Choroid plexus epithelial cell (primary cell): ENCODE measurements at regions not wholly inside any gene's neighbourhood (a gene's known extent, or its start where the extent isn't known, plus 50 kb on each side); places are given as distances from the start of the nearest gene placed in this dataset.

Experiments used
- DNase-seq: peaks from one replicate; pipeline ENCODE4 v3.0.0-alpha.2; 2010; ENCODE audit warnings: low read depth
- H3K4me3 ChIP-seq: 2 replicates; pipeline ENCODE4 v1.5.1; 2011; ENCODE audit warnings: low read depth, mild to moderate bottlenecking, control low read depth, low read length, moderate library complexity
- CTCF ChIP-seq: conservative IDR thresholded peaks from 2 replicates; pipeline ENCODE4 v1.5.1; 2011; ENCODE audit warnings: low read depth, mild to moderate bottlenecking, control low read depth, inconsistent platforms, low read length, moderate library complexity

- peak; percentile 72 for DNase-seq
- no peak overlapping the region for H3K4me3 ChIP-seq
- no peak for TF ChIP-seq CTCF
Measured at GRCh38 chr10:60490013-60490412, 100.3 kb upstream of the ANK3 start.

- H3K4me3 ChIP-seq, result no peak overlapping the region
- DNase-seq, result no peak
- TF ChIP-seq CTCF, result no peak
Measured at GRCh38 chr10:60488111-60488669, 98.5 kb upstream of the ANK3 start.

GRCh38 chr10:60487543-60487942 lies 97.9 kb upstream of the ANK3 start:
- no peak for DNase-seq
- H3K4me3 ChIP-seq, result no peak overlapping the region
- no peak for TF ChIP-seq CTCF

GRCh38 chr10:60485025-60485424 lies 95.3 kb upstream of the ANK3 start:
- DNase-seq, result no peak
- TF ChIP-seq CTCF, result no peak

GRCh38 chr10:60480865-60481563 lies 91.3 kb upstream of the ANK3 start:
- no peak overlapping the region for H3K4me3 ChIP-seq
- peak; percentile 69 for DNase-seq
- TF ChIP-seq CTCF, result no peak

More at GRCh38 chr10:60485025-60485424, 95.3 kb upstream of the ANK3 start:
- H3K4me3 ChIP-seq, result no peak overlapping the region

- no peak for TF ChIP-seq CTCF
- no peak overlapping the region for H3K4me3 ChIP-seq
- DNase-seq, result no peak
Measured at GRCh38 chr10:60479305-60480020, 89.8 kb upstream of the ANK3 start.
